Activated naive CD4-positive, alpha-beta T cell (primary cell): ENCODE measurements at regions not wholly inside any gene's neighbourhood (a gene's known extent, or its start where the extent isn't known, plus 50 kb on each side); places are given as distances from the start of the nearest gene placed in this dataset.

Experiments
- DNase-seq, 4 experiments: peaks; one replicate each; lab custom pipeline; 2025; lab: John Stamatoyannopoulos, UW

DNA sequence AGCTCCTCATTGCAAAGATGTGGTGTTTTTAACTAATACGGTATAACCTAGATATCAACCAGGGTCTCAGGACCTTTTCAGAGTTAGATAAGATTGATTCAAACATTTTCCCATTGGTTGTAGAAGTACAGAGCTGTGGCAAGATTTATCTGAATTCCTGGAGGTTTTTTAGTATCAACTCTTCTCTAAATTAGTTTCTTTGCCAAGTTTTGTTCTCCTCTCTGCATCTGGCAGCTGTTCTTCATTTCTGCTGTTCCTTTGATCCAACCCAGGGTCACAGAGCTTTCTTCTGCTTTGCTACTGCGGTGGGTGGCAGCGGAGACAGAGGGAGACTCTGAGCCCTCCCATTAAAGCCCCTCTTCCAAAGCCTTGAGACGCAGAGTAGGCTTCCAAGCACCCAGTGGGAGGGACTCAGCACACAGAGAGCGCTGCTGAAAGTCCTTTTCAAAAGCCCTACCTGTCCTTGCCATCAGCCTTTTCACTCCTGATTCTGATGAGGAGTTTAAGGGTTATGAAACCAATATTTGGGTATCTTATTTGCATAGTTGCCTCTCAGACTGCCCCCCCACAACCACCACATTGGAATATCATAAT, 146.3 kb upstream of the EEPD1 start:
- DNase-seq = no peak

DNA sequence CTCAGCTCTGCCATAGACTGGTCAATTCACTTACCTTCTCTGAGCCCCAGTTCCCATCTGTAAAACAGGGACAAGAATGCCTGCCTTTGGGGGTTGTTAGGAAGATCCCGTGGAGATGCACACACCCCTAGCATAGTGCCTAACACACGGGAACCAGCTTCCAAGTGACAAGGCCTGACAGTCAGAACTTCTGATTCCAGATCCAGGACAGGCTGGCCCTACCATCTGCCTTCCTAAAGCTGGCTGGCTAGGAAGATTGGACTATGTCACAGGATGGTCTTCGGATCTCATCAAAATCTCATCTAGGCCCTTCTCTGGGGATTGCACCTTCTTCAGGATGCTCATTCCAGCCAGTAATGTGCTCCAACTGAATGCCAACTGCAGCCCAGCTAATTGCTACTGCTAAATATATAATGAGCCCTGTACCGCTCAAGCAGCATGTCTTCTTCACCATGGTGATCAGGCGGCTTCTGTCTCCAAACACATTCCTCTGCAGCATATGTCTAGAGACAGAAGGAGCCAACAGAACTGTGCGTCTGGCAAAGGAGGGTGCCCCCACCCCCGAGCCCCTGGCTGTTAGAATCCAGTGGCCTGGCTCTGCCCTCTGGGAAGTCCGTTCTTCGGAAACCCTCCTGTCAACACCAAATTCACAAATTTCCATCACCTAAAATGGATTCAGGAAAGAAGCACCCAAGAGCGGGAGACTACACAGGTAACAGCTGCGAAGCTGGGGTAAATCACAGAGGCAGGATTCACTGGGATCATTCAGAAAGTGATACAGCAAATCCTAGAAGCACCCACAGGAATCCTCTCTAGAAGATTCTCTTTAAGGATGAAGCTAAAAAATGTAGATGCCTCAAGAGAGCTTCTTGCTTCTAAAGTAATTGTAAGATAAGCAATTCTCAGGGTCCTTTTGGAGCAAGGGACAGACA, 142.1 kb upstream of the EEPD1 start:
- DNase-seq = no peak

DNA sequence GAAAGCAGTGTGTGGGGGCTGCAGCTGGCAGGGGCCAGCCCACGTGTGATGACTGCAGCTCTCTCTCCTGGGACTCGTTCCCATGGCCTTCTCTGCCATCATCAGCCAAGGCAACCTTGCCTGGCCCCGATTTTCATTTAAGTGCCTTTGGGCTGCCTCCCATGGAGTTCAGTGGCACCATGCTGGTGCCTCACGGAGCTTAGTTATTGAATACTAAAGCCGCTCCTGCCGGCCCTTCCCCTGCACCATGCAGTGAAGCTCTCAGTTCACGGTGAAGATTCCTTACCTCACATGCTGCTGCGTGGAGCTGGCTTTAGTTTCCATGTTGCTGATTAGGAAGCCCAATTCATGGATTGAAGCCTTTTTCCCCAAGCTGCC, 141.5 kb upstream of the EEPD1 start:
- DNase-seq = no peak

GRCh38 chr7:36013246-36014014, 139.6 kb upstream of the EEPD1 start:
- DNase-seq = no peak

GRCh38 chr7:36014961-36015360, 138.1 kb upstream of the EEPD1 start:
- DNase-seq = no peak

- no peak for DNase-seq
These were observed 137.3 kb upstream of the EEPD1 start for GRCh38 chr7:36015733-36016132.

DNA sequence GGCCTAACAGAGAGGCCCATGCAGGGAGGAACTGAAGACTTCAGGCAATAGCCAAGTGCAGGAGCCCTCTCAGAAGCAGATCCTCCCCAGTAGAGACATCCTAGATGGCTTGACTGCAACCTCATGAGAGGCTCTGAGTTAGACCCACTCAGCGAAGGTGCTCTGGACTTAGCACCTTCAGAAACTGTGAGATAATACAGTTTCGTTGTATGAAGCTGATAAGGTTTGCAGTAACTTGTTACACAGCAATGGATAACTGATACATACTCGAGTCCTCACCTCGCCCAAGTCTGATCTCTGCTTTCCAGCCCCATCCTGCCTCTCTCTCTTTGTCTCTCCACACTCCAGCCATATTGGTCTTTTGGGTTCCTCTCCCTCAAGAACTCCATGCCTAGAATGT, 136.4 kb upstream of the EEPD1 start:
- DNase-seq = no peak

DNA sequence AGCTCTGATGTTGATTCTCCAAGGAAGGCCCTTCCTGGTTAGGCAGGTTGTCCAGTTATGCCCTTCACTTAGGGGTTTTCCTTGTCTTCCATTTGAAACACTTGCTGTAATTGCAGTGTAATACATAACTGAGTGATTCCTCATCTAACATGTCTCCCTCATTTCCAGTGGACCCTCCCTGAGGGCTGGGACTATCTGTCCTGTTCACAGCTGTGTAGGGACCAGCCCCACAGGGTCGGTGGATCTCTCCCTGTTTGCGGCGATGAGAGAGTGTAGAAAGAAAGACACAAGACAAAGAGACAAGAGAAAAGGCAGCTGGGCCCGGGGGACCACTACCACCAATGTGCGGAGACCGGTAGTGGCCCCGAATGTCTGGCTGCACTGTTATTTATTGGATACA, 135.9 kb upstream of the EEPD1 start:
- no peak for DNase-seq

GRCh38 chr7:36018816-36019484, 134.1 kb upstream of the EEPD1 start:
- no peak for DNase-seq

DNA sequence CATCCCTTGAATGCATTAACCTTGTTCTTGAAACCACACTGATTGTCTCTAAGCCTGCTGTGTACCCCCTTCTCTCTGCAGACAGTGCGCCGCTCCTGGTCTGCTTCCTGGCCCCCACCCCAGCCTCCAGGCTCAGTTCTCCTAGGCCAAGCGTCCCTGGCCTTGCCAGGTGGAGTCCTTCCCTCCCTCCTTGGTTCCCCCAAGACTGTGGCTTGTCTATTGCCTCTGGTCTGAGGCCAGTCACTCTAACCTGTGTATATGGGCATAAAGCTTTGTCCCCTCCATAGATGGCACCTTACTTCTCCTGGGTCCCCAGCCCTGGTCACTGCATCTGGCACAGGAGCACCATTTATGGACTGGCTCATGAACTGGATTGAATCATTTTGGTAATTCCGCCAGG, 133.5 kb upstream of the EEPD1 start:
- DNase-seq = no peak

DNA sequence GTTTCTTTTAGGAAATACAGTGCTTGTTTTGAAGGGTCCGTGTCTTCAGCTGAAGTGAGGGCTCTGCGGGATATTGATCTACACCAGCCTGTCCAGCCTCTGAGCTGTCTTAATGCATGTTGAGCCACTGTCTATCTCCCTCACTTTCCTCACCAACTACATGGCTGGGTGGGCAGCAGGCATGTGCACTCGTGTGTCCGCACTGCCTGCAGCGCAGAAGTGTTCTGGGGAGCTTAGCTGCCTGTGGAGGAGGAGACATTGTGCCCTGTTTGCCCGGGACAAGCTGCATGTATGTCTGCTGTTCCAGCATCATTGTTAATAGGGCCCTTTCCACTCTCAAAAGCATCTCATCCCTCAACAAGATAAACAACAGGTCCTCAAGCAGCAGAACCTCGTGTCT, 133.1 kb upstream of the EEPD1 start:
- DNase-seq = no peak

GRCh38 chr7:36021367-36021766, 131.7 kb upstream of the EEPD1 start:
- no peak for DNase-seq

DNA sequence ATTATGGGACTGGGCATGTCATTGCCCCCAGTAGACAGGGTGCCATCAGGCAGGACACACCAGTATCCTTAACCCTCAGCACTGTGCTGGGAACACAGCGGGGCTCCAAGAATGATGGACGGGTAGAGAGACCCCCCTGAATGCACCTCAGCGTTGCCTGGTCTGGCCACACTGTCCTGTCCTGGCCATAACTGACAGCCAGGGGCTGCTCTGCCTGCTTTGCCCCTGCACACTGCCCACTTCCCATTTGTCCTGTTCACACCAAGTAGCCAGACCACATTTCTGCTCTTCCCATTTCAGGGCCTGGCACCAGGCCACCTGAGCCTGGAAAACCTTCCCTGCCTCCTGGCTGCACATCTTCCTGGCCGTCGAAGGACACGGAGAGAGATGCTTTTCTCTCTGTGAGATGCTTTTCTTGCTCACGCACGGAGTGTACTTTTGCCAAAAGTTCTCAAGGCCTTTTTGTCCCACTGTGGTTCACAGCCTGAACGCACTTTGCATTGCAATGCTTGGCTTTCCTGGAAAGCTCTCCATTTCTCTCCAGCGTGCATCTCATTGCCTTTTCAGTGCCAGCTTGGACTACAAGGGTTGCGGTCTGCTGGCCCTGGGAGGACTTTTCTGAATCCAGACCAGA, 131.0 kb upstream of the EEPD1 start:
- no peak for DNase-seq

DNA sequence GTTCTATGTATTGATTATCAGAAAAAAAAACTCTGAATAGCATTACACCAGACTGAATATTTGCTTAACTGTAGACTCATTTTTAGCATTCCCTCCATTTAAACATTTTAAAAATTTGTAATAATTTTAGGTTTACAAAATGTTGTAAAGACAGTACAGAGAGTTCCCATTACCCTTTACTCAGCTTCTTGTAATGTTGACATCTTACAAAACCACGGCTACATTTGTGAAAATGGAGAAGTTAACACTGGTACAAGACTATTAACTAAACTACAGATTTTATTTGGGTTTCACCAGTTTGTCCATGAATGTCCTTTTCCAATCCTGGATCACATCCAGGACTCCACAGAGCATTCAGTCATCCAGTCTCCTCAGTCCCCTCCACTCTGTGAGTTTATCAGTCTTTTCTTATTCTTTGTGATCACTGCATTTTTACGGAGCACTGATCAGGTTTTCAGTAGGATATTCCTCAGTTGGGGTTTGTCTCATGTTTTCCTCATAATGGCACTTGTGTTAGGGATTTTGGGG, 130.0 kb upstream of the EEPD1 start:
- no peak for DNase-seq

DNA sequence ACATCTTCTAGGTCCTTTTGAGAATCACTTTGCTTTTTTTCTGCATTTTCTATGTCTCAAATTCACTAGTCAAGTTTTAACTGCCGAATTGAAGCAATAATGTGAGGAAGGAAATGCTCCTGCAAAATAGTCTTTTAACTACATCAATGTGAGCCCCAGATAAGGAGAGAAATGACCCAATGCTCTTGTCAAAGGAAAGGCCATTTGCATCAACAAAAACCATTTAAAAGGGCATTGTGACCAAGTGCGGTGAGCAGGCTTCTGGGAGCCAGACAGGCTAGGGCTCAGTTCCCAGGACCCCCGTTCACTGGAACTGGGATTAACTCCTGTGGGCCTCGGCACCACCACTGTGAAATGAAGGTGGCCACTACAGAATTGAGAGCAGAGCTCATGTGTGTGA, 127.9 kb upstream of the EEPD1 start:
- DNase-seq = no peak

- DNase-seq = no peak
These were observed 123.7 kb upstream of the EEPD1 start for GRCh38 chr7:36029311-36029710.

GRCh38 chr7:36029853-36030515, 123.1 kb upstream of the EEPD1 start:
- DNase-seq = no peak

DNA sequence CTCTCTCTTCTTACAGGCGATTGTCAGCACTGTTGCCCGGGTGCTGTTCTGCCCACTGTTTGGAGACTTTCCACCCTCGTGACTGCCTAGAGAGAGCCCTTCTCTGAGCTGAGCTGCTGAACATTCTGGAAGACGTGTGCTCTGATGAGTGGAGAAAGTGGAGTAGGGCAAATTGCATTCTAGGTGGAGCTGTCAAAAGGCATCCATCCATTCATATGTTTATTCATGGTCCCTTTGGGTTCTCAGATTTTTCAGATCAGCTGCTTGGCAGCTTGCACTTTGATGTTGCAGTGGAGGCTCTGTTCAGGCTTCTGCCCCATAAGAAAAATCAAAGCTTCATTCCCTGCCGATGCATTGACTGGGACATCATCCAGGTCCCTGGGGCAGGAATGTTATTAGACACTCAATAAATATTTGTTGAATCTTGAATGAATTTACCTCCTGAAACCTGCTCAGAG, 120.7 kb upstream of the EEPD1 start:
- DNase-seq = no peak

DNA sequence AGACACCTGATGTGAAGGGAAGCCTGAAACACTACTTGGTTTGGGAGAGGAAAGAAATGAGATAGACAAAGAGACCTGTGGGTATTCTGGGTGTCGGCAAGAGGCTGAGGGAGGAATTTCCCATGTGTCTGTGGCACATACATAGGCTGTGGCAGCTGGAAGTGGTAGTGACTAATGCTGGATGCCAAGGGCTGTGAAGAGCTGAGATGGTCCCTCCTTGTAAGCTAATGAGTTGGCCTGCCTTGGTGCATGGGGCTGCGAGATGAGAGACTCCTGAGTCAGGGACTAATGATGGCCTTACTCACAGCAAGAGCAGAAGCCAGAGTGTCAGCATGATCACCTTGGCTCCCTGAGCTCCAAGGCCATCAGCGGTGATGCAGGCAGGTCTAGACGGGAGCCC, 119.0 kb upstream of the EEPD1 start:
- no peak for DNase-seq

DNA sequence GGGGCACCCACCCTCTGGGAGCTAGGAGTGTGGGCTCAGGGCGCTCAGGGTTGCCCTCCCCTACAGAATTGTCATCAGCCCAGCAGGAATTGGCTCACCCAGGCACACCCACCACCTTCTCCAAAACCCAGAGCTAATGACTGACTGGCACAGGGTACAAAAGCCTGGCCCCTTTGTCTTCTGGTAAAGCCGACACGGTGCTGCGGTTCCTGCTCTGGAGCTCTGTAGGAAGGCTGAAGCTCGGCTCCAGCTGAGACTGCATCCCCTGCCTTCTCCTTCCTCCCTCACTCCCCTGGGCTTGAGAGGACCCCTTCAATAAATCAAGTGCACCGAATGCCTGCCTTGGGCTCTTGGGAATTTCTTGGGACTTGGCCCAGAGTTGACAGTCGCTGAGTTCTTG, 117.9 kb upstream of the EEPD1 start:
- DNase-seq = no peak

- DNase-seq = no peak
These were observed 116.5 kb upstream of the EEPD1 start for GRCh38 chr7:36036590-36036989.
